ENCODE measurements at regions not wholly inside any gene's neighbourhood (a gene's known extent, or its start where the extent isn't known, plus 50 kb on each side); places are given as distances from the start of the nearest gene placed in this dataset.
"Not testable (repeated sequence)": the region's sequence is repeated elsewhere in the genome, so short reads cannot be mapped to it uniquely, and the experiment has no call there.

DNA sequence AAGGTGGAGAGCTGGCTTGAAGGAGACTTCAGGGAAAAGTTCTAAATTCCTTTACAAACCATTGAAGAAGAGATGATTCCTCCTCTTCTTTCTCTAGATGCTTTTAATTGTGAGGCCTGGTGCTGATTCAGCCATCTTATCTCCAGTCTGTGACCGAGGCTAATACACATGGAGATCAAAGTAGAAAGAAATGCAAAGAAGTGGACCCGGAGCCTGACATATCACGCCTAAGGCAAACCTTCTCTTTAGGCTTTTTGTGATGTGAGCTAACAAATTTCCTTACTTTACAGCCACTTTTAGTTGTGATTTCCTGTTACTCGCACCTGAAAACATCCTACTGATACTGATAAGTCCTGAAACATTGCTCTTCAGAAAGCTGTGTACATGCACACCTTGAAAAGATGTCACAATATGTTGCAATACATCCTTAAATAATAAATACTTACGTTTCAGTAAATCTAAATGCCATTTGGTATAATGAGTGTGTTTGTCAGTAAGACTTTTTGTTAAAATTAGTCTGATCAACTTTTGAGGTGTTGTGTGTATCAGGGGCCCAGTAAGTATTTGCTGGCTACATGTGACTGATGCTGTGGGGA, 192.4 kb downstream of the BAMBI start:
- no peak for DNase-seq

DNA sequence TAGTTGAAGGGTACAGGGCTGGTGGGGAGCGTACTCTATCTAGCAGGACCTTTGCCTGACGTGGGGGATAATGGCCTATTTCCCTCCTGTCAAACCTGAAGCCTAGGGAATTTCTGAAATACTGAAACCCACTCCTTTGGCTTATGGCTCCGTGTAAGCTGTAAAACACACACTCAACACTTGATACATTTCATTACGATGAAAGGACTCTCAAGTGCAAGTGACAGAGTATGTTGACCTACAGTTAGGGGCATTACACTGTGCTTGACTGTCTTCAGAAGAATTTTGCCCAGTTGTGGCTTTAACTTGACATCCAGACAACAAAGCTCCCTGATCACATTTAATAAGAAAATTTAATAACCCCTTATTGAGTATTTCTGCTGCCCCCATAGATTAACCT, 194.3 kb downstream of the BAMBI start:
- DNase-seq = no peak

DNA sequence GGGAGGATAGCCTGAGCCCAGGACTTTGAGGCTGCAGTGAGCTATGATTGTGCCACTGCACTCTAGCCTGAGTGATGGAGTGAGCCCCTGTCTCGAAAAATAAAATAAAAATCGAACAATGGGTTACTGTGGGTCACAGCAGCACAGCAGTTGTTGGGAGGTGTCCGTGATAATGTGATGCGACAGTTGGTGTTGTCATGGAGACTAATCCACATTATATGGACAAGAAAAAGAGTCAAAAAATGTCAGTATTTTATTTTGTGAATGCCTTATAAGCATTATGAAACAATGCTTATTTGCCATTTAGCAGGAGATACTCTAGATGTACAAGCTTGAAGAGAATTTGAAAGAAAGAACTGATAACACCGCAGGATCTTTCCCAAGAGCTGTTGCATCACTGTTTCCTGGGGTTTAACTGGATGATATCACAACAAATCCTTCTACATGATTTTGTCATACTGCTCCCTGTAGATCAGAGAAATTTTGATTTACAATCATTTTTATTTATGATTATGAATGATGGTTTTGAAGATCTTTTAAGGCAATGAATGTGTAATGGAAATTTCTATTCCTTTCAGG, 195.4 kb downstream of the BAMBI start:
- no peak for DNase-seq

GRCh38 chr10:28873540-28873939, 196.2 kb downstream of the BAMBI start:
- no peak for DNase-seq

DNA sequence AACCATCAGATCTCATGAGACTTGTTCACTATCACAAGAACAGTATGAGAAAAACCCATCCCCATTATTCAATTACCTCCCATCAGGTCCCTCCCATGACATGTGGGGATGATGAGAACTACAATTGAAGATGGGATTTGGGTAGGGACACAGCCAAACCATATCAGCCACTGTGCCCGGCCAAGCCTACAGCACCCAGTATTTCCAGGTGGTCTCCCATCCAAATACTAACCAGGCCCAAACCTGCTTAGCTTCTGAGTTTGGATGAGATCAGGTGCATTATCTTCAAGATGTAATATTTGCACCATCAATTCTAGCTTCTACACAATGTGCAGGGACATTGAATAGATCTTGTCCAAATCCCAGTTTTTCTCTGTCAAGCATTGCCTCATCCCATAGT, 196.9 kb downstream of the BAMBI start:
- no peak for DNase-seq

DNA sequence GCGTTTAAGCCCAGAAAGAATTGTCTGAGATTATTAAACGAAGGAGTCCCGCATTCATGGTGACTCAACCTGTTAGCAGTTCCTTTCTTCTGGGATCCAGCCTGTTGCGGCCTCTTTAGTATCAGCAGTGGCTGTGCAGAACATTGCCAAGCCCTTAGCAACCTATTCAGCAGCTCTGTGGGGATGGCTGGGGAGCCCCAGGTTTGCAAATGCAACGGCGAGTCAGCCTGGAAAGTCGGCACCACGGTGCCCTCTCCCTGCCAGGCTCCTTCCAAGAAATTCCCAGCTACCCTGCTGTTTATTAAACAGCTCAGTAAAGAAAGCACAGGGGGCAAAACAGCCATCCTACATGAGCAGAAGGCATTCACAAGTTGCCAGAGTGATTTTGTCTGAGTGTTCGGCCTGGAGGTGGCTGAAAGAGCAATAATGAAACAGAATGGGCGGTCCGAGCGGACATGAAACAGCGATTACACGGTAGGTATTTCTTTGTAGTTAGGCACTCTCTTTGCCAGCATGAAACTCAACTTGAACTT, 198.3 kb downstream of the BAMBI start:
- no peak for DNase-seq

DNA sequence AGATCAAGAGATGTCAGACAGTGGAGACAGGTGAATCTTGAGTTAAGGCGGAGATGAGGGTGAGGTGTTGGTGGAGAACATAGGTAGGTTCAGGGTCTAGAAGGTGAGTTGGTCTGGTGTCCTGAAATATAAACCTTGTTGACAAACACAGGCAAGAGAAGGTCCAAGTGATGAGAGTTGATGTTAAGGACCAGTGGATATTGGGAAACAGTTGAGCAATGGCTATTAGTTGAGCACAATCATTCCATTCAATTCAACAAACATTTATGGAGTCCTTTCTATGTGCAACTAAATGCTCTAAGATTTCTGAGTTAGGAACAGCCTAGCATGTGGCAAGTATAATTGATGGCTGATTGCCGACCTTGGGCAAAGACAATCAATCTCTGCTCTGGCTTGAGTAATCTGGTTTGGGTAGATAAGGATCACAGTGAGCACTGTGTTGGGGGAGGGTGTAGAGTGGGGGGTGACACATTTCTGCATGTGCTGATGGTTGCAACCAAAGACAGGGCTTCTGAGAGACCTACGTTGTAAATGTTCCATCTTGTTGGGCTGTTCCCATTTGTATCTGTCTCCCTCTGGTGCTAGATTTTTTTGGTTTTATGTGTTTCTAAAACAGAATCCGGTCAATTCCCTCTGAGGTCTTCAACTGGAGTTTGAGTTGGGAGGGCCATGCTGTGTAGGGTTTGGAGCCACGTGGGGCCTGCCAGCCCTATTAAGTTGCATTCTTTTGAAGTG, 201.1 kb downstream of the BAMBI start:
- no peak for DNase-seq

GRCh38 chr10:28879246-28879645, 201.9 kb downstream of the BAMBI start:
- DNase-seq = no peak

DNA sequence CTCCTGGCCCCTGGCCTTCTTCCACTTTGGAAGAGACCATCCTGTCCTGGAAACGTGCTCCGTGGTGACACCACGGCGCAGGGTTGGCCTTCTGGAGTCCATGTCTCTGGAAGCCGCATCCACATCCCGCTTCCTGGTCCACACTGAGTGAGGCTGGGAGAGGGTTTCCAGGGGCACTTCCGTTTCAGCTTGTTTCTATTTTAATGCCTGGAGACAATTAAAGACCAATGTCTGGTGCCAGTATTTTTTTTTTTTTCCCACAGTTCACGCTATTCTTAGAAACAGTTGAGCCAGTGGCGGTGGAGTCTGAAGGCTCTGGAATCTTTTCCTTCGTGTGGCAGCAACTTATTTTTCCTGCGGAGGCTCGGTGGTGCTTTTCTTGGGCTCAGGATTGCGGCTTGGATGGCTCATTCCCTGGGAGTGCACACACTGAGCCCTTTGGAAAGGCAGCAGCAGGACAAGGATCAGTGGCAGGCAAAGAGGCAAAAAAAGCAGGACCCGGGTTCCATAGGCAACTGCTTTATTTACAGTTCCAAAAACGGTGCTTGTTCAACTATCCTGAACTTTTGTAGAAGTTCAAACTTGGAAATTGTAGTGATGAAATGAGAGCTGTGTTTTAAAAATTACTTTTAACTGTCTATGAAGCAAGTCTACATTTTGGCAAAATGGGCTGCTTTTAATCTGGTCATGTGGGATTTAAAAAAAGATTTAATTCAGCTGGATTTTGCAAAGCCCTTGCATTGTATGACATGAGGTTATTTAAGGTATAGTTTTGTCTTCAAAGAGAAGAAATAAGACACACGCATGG, 202.8 kb downstream of the BAMBI start:
- DNase-seq = no peak

GRCh38 chr10:28880683-28880950, 203.3 kb downstream of the BAMBI start:
- no peak for DNase-seq

DNA sequence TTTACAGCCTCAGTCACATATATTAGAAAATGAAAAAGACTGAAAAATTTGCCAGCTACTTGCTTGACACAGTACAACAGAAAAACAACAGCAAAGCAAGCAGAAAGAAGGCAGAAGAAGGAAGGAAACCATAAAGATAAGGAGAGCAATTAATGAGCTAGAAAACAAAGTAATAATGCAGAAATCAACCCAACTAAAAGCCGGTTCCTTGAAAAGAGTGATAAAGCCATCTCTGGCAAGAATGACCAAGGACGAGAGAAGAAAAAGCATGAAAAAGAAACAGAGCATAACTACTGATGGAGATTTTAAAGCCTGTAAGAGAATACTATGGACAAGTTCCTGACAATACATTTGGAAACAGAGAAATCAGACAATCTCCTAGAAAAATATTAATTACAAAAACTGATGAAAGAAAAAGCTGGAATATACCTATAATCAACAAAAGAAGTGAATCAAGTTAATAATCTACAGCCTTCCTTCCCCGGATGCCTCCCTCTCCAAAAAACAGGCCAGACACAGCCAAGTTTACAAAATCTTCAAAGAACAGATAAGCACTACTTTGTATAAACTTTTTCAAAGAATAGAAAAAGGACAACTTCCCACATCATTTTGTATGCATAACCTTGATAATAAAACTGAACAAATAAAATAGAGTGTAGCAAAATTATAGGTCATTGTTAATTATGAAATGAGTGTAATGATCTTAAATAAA, 204.0 kb downstream of the BAMBI start:
- no peak for DNase-seq

GRCh38 chr10:28883741-28884423, 206.6 kb downstream of the BAMBI start:
- DNase-seq = no peak

DNA sequence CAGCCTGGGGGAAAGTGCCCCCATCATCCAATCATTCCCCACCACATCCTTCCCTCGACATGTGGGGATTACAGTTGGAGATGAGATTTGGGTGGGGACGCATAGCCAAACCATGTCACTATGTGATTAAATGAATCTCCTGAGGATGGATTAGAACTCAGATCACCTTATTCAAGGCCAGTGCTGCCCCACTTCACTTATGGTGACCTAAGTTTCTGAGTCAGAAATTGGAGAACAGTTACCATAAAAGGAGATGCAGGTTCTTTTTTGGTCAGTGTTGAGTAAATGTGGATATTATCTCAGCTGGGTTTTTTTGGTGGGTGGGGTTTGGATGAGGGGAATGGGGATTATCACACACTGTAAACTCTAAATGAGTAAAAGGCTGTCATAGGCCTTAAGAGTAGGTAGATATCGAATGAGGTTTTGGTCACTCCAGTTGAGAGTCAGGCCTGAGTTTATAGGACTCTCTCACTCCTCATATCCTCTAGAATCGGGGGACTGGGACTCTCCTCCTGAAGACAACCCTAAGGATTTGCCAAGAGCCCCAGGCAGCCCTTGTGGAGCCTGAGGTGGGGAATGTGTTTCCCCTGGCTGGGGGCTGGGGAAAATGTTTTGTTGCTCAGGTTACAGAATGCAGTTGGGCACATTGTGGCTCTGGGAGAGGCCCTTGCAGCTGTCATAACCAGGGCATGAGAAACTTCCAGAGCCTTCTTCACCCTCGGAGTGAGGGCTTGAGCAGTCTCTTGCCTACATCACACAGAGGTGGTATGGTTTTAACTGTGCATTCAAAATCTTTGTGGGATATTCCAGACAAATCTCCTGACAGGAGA, 213.0 kb downstream of the BAMBI start:
- DNase-seq = no peak

DNA sequence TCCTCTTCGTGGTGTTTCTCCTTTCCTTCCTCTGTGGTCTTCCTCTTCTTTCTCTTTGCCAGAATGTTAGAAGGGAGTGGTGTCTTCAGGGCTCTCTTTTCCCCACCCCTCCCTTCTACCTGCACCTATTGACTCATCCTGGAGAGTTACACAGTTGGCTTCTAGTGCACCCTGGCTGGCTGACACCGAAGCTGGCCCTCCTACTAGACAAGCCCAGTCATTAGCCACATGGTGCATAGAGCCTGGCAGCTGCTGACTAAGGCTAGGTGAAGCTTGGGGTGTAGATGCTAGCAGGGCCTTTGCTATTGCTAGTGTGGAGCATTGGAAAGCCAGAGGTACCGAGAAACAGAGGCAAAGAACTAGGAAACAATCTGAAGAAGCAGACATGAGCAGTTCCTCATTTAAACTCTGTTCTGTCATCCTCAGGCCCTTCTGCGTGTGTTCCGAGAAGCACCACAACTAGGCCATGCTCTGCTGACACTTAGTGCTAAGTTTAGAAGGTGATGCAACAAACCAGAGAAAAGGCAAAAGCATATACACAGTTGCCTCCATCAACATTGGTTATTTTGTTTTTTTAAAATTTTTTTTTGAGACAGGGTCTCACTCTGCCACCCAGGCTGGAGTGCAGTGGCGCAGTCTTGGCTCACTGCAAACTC, 213.9 kb downstream of the BAMBI start:
- no peak for DNase-seq

DNA sequence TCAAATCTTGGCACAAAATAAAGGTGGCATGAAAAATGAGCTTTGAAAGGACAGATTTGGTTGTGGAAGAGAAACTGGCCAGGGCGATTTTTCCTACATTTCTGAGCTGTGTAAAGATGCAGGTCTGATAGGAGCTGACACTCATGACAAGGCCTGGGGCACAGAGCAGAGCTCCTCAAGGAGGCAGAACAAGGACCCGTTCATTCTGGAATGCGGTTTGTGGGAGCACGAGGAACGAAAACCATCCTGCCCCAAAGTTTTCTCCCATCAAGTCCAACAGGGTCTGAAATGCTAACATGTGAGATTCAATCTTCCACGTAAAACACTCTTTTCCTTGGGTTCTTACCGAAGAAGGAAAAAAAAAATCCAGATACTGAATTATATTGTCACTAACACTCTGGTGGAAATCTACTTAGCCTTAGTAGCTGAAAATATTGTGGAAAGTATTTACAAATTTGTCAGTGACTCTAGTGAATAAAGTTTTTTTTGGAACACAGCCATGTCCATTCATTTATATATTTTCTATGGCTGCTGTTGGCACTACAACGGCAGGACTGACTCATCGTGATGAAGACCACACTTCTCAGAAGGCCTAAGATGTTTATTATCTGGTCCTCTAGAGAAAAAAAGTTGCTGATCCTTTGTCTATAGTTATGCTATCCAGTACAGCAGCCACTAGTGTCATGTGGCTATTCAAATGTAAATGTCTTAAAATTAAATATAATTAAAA, 215.7 kb downstream of the BAMBI start:
- no peak for DNase-seq

DNA sequence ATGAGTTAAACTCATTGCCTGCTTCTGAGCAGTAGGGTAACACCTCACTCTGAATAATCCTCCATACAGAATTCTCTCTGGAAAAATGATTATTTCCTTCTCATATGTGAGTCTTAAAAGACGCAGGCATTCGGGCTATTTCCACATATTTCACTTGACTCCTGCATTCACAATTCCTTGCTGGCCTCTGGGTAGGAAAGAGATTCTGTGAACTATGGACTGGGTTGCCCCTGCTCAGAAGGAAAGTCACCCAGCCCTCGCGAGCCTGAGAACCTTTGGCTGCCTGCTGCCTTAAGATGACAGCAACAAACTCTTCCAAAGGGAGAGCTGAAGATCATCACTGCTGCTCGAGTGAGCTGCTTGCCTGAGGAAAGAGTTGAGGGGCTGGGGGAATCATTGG, 216.8 kb downstream of the BAMBI start:
- no peak for DNase-seq

DNA sequence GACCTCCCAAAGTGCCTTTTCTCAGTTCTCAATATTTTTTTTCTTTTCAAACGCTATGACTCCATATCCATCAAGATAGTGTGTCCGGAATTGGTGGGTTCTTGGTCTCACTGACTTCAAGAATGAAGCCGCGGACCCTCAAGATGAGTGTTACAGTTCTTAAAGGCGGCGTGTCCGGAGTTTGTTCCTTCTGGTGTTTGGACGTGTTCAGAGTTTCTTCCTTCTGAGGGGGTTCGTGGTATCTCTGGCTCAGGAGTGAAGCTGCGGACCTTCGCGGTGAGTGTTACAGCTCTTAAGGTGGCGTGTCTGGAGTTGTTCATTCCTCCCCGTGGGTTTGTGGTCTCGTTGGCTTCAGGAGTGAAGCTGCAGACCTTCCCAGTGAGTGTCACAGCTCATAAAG, 218.3 kb downstream of the BAMBI start:
- not testable (repeated sequence) for DNase-seq

GRCh38 chr10:28896791-28897409, 219.6 kb downstream of the BAMBI start:
- DNase-seq = not testable (repeated sequence)

GRCh38 chr10:28897617-28898464, 220.5 kb downstream of the BAMBI start:
- no peak for DNase-seq

Measured in NCI-H510A (cell line).